ENCODE measurements at regions not wholly inside any gene's neighbourhood (a gene's known extent, or its start where the extent isn't known, plus 50 kb on each side); places are given as distances from the start of the nearest gene placed in this dataset.

- Histone ChIP-seq H3K4me3 (no peak overlapping the region), H3K4me1 (replicated peaks in 1 of 2; ENCODE audit: control insufficient read depth in 2 of 2, insufficient read depth in 2 of 2, low read length in 2 of 2) (peaks cover 9 to 11% of the 10 kb centered on the region in 2 experiments), H3K4me2 (ENCODE audit: insufficient read depth, low read length) (no peak overlapping the region), H4K20me1 (replicated peaks; ENCODE audit: control insufficient read depth, insufficient read depth, low read length) (no peaks in the 10 kb centered on the region), H3K9ac (ENCODE audit: insufficient read depth in 1 of 2, low read depth in 2 of 2, low read length in 2 of 2) (0 out of 4 replicates have a peak overlapping the region, but pooled peaks have one; percentile 4 to 59), H3K27ac (ENCODE audit: extremely low read depth, low read depth, low read length) (peak overlapping the region; percentile 26; the same call in 1 of the 3 replicates), H3K36me3 (ENCODE audit: control insufficient read depth, insufficient read depth, low read length) (no peaks in the 10 kb centered on the region), H2AFZ (ENCODE audit: low read depth, low read length) (peak overlapping the region; percentile 66), H3K9me3 (replicated peaks; ENCODE audit: control insufficient read depth, insufficient read depth, low read depth, low read length) (no peaks in the 10 kb centered on the region), H3K27me3 (ENCODE audit: control insufficient read depth in 2 of 2, insufficient read depth in 2 of 2, low read length in 2 of 2) (no peaks in the 10 kb centered on the region), H3K9me1 (ENCODE audit: control insufficient read depth, insufficient read depth, low read length) (no peaks in the 10 kb centered on the region), H3K79me2 (ENCODE audit: control insufficient read depth, insufficient read depth, low read length) (no peaks in the 10 kb centered on the region)
- in situ Hi-C loops (cut with MboI): no loop called here
- 35% methylated on average over 3 of the region's 3 CpGs for WGBS (ENCODE audit: insufficient coverage, low coverage, missing lambda C conversion rate)
- intact Hi-C loops (cut with micrococcal nuclease): no loop called here
- no TSS peak for BruUV-seq (replicated peaks)
- no peak for DNase-seq (ENCODE audit: extremely low read depth in 1 of 4, low spot score in 3 of 4)
- CTCF ChIA-PET (ENCODE audit: low intra/inter-chr PET ratio): interaction anchor here (0.6 kb wide), 1 partner anchor 39 kb away, joined by 5 read pairs; no protein-coding TSS in a partner anchor
- 0 out of 2 replicates have a peak, but pooled peaks have one; percentile 28 for TF ChIP-seq GTF2E2 (tag; IDR thresholded peaks at IDR 0.05)
- TF ChIP-seq BACH1 (tag; IDR thresholded peaks at IDR 0.05): 0 out of 2 replicates have a peak, but pooled peaks have one; percentile 11
- no peak for TF ChIP-seq POLR2AphosphoS5 (IDR thresholded peaks at IDR 0.05; ENCODE audit: control insufficient read depth, insufficient read depth, low read depth, low read length)
- no peak for TF ChIP-seq HES1 (IDR thresholded peaks at IDR 0.05; ENCODE audit: low read depth)
- no peak for TF ChIP-seq FOS (IDR thresholded peaks at IDR 0.05; ENCODE audit: extremely low read depth, insufficient read length)
- no peak for TF ChIP-seq ZNF583 (CRISPR knock-in tag; IDR thresholded peaks at IDR 0.05)
- TF ChIP-seq MGA (IDR thresholded peaks at IDR 0.05): peak; percentile 20; the same call in 1 of the 2 replicates
- TF ChIP-seq ZFX (CRISPR knock-in tag; IDR thresholded peaks at IDR 0.05): 0 out of 2 replicates have a peak, but pooled peaks have one; percentile 6
- peak; percentile 78 for TF ChIP-seq NFIC (IDR thresholded peaks at IDR 0.05)
- no peak for TF ChIP-seq EZH2 (IDR thresholded peaks at IDR 0.05; ENCODE audit: borderline replicate concordance, low read depth, low read length)
- ATAC-seq: no peak
- POLR2A ChIA-PET: interaction anchor here (1.0 to 1.6 kb wide), 5 partner anchors 12 to 439 kb away, joined by 3 to 6 read pairs (median 3); no protein-coding TSS in a partner anchor
- no peak for FAIRE-seq
Observed at GRCh38 chr1:235051521-235051920, 77.1 kb downstream of the TOMM20 start.

Measured in K562 (cell line).